Esophagus muscularis mucosa (tissue), 4 donors: ENCODE measurements at regions not wholly inside any gene's neighbourhood (a gene's known extent, or its start where the extent isn't known, plus 50 kb on each side); places are given as distances from the start of the nearest gene placed in this dataset.

Experiments
- DNase-seq: peaks from one replicate; pipeline ENCODE4 v3.0.0-alpha.2; 2017; ENCODE audit errors: extremely low spot score
- H3K27ac ChIP-seq, 4 donors: fragments of 200-600 bp; sonication (generic); replicated peaks in 1 of 4; 1 replicate in 3 of 4; 2 replicates in 1 of 4; pipeline ENCODE4 v1.5.1; 2016 to 2019; ENCODE audit warnings: mild to moderate bottlenecking in 1 of 4
- H3K27me3 ChIP-seq, 4 donors: fragments of 200-600 bp; sonication (generic); one replicate each; pipeline versions ENCODE4 v1.5.1 to v1.6.0; 2016 to 2019
- H3K36me3 ChIP-seq, 4 donors: fragments of 200-600 bp; sonication (generic); one replicate each; pipeline ENCODE4 v1.5.1; 2016 to 2019
- H3K4me1 ChIP-seq, 4 donors: fragments of 200-600 bp; sonication (generic); one replicate each; pipeline ENCODE4 v1.5.1; 2016 to 2019
- H3K4me3 ChIP-seq, 4 donors: fragments of 200-600 bp; sonication (generic); 1 replicate in 2 of 4; 2 replicates in 2 of 4; pipeline ENCODE4 v1.5.1; 2016 to 2019; ENCODE audit warnings: mild to moderate bottlenecking in 4 of 4, moderate library complexity in 1 of 4
- H3K9me3 ChIP-seq, 4 donors: fragments of 200-600 bp; sonication (generic); 1 replicate in 3 of 4; 2 replicates in 1 of 4; pipeline ENCODE4 v1.5.1; 2016 to 2019
- EP300 ChIP-seq: sonication (generic); formaldehyde crosslinking; IDR thresholded peaks from one replicate; pipeline ENCODE4 v1.6.1; 2017; ENCODE audit warnings: antibody characterized with exemption
- POLR2A ChIP-seq: fragments of 450-650 bp; IDR thresholded peaks from one replicate; pipeline ENCODE4 v1.6.1; 2017; ENCODE audit warnings: antibody characterized with exemption, moderate library complexity, mild to moderate bottlenecking, low read depth
- POLR2AphosphoS5 ChIP-seq, 2 donors: sonication (generic); formaldehyde crosslinking; IDR thresholded peaks; one replicate each; pipeline ENCODE4 v1.6.1; 2017; ENCODE audit warnings: antibody characterized with exemption in 2 of 2
- whole genome bisulfite sequencing: methylation state at CpG from one replicate; pipeline ENCODE4 v1.1.5; 2018; 5-methylcytosine and 5-hydroxymethylcytosine counted together
- intact Hi-C: fragments of 100-400 bp; cut with DNase I; formaldehyde crosslinking; loops from one replicate; pipeline ENCODE4 v1.15.1; 2023
- TF ChIP-seq, protein P1 (sequence below), 3 experiments: fragments of 200-600 bp in 2 of 3; fragments of 450-650 bp in 1 of 3; sonication (generic) in 2 of 3; IDR thresholded peaks; one replicate each; pipeline ENCODE4 v1.5.1; 2017 to 2019; ENCODE audit warnings: antibody characterized with exemption in 3 of 3, mild to moderate bottlenecking in 2 of 3, moderate library complexity in 1 of 3

DNA sequence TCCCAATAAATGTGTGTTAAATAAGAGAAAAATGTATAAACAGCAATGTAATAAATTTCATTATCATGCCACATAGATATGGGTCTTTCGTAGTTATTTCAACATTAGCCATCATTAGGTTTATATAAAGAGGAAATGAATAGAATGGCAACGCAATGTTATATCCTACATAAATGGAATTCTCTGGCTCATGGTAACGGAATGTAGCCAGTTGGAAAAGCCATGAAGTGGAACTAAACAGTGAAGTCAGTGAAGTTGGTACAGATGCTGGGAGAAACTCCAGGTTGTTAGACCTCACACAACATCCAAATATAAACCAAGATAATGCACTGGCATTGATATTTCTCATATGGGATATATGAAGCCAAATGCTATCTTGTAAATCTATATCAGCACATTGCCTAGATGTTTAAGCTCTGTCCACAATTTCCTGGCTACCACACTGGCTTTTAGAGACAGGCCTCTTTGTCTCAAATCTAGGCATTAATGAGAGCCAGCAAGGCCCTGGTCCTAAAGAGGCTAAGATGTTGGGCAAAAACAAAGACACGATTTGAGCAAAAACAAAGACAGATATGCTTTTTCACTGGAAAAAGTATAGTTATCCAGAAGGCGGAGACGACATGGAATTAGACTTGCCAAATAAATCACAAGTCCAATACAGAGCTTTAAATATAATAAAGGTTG, 861.0 kb downstream of the RPS29 start:
- no peaks in the 10 kb centered on the region for H3K36me3 ChIP-seq
- no peak for DNase-seq
- H3K27me3 ChIP-seq: no peaks in the 10 kb centered on the region
- WGBS: 61% methylated on average over 6 of the region's 6 CpGs
- H3K4me3 ChIP-seq: no peak overlapping the region
- peaks cover 0 to 11% (median 0%) of the 10 kb centered on the region in 4 donors for H3K4me1 ChIP-seq
- H3K27ac ChIP-seq: no peak overlapping the region
- intact Hi-C loops: no loop called here
- TF ChIP-seq, protein P1, sequence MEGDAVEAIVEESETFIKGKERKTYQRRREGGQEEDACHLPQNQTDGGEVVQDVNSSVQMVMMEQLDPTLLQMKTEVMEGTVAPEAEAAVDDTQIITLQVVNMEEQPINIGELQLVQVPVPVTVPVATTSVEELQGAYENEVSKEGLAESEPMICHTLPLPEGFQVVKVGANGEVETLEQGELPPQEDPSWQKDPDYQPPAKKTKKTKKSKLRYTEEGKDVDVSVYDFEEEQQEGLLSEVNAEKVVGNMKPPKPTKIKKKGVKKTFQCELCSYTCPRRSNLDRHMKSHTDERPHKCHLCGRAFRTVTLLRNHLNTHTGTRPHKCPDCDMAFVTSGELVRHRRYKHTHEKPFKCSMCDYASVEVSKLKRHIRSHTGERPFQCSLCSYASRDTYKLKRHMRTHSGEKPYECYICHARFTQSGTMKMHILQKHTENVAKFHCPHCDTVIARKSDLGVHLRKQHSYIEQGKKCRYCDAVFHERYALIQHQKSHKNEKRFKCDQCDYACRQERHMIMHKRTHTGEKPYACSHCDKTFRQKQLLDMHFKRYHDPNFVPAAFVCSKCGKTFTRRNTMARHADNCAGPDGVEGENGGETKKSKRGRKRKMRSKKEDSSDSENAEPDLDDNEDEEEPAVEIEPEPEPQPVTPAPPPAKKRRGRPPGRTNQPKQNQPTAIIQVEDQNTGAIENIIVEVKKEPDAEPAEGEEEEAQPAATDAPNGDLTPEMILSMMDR (IDR thresholded peaks at IDR 0.05): no peak
- no peak for TF ChIP-seq POLR2A
- no peak for TF ChIP-seq EP300
- TF ChIP-seq POLR2AphosphoS5 (IDR thresholded peaks at IDR 0.05): no peak
- H3K9me3 ChIP-seq: no peaks in the 10 kb centered on the region

DNA sequence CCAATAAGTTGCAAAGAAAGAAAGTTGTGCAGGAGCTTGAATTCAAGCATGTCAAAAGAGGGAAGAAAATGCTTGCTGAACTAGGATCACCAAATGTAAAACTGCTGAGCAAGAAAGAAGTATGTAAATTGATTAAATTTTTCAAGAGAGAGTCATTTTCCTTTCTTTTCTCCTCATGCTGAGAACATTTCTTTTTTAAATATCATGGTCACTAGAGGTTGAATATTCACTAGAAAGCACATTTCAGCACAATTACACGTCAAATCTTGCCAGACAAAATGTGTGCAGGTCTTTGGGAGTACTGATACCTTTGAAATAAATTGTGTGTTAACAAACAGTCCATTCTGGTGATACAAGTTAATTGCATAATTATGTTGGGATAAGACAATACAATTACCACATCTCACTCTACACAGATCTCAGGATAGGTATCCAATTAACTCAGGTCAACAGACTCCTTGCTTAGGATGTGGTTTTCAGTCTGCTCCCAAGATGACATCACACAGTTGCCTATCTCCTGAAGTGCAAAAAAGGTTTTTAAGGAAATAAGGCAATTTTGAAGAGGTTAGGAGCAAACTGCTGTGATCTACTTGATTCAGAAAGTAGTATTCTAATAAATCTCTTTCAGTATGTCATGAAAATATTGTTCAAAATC, 862.2 kb downstream of the RPS29 start:
- H3K4me1 ChIP-seq: peaks cover 0 to 11% (median 0%) of the 10 kb centered on the region in 4 donors
- 0% methylated on average over 1 of the region's 1 CpG for WGBS
- TF ChIP-seq POLR2AphosphoS5 (IDR thresholded peaks at IDR 0.05) (no peak), POLR2A (no peak), EP300 (no peak)
- TF ChIP-seq, protein P1 (IDR thresholded peaks at IDR 0.05): no peak
- no peaks in the 10 kb centered on the region for H3K27me3 ChIP-seq
- no peak overlapping the region for H3K4me3 ChIP-seq
- intact Hi-C loops: no loop called here
- no peak overlapping the region for H3K27ac ChIP-seq
- no peaks in the 10 kb centered on the region for H3K36me3 ChIP-seq
- no peaks in the 10 kb centered on the region for H3K9me3 ChIP-seq
- no peak for DNase-seq

DNA sequence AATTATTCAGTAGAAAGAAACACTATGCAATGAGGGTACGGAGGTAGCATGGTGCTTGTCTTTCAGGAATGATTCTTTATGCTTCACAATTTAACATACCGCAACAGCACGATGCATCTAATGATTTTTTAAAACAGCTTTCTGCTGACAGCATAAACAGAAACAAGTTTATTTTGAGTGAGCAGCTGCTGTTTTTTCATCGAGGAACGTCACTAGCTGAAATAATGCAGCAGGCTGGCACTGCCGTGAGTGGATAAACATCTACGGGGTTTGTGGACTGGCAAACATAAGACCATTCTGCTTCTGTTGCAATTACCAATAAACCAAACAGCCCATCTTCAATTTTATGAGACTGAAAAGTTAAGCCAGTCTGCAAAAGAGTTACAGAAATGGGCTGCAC, 871.8 kb downstream of the RPS29 start:
- no peak overlapping the region for H3K27ac ChIP-seq
- TF ChIP-seq EP300 (no peak), POLR2A (no peak), POLR2AphosphoS5 (IDR thresholded peaks at IDR 0.05) (no peak)
- TF ChIP-seq, protein P1 (IDR thresholded peaks at IDR 0.05): no peak
- WGBS: 75% methylated on average over 7 of the region's 7 CpGs
- intact Hi-C loops: no loop called here
- H3K36me3 ChIP-seq: no peaks in the 10 kb centered on the region
- DNase-seq: no peak
- no peak overlapping the region for H3K4me3 ChIP-seq
- no peaks in the 10 kb centered on the region for H3K9me3 ChIP-seq
- H3K27me3 ChIP-seq: no peaks in the 10 kb centered on the region
- no peaks in the 10 kb centered on the region for H3K4me1 ChIP-seq

DNA sequence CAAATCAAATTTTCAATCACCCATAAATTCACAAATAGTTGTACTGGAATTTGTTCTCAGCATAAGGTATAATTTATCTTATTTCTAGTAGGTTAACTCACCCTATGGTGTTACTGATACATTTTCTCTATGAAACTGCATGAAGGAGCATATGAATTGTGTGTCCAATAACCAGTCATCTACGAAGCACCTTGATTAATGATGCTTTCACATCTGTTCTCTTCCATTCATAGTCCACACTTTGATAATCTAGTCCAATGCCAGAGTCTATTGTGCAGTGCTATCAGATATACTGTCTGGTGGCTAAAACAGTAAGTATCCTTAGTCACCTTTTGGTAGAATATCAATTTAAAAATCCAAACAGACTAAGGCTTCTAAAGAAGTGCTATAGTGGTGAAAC, 876.0 kb downstream of the RPS29 start:
- no peak overlapping the region for H3K4me3 ChIP-seq
- no peak for DNase-seq
- no peaks in the 10 kb centered on the region for H3K27me3 ChIP-seq
- no peaks in the 10 kb centered on the region for H3K9me3 ChIP-seq
- H3K4me1 ChIP-seq: no peaks in the 10 kb centered on the region
- H3K36me3 ChIP-seq: no peaks in the 10 kb centered on the region
- intact Hi-C loops: no loop called here
- no peak overlapping the region for H3K27ac ChIP-seq
- TF ChIP-seq, protein P1 (IDR thresholded peaks at IDR 0.05): no peak
- TF ChIP-seq POLR2A: no peak
- no peak for TF ChIP-seq POLR2AphosphoS5 (IDR thresholded peaks at IDR 0.05)
- TF ChIP-seq EP300: no peak
- WGBS: 69% methylated on average over 1 of the region's 1 CpG
